GM10266 (cell line): ENCODE measurements at regions not wholly inside any gene's neighbourhood (a gene's known extent, or its start where the extent isn't known, plus 50 kb on each side); places are given as distances from the start of the nearest gene placed in this dataset.

ENCODE experiments used
- DNase-seq: peaks from one replicate; pipeline ENCODE4 v3.0.0; 2012; ENCODE audit errors: extremely low spot score
- TF ChIP-seq, protein P1 (sequence below): IDR thresholded peaks from 2 replicates; pipeline ENCODE4 v1.5.1; 2012; ENCODE audit warnings: mild to moderate bottlenecking, low read depth; ENCODE audit not compliant: control insufficient read depth, insufficient read depth; ENCODE audit errors: missing control alignments

GRCh38 chr20:56924292-56925081, 295.4 kb downstream of the TFAP2C start:
- no peak for DNase-seq
- TF ChIP-seq, protein P1, sequence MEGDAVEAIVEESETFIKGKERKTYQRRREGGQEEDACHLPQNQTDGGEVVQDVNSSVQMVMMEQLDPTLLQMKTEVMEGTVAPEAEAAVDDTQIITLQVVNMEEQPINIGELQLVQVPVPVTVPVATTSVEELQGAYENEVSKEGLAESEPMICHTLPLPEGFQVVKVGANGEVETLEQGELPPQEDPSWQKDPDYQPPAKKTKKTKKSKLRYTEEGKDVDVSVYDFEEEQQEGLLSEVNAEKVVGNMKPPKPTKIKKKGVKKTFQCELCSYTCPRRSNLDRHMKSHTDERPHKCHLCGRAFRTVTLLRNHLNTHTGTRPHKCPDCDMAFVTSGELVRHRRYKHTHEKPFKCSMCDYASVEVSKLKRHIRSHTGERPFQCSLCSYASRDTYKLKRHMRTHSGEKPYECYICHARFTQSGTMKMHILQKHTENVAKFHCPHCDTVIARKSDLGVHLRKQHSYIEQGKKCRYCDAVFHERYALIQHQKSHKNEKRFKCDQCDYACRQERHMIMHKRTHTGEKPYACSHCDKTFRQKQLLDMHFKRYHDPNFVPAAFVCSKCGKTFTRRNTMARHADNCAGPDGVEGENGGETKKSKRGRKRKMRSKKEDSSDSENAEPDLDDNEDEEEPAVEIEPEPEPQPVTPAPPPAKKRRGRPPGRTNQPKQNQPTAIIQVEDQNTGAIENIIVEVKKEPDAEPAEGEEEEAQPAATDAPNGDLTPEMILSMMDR, result no peak

- DNase-seq, result no peak
- TF ChIP-seq, protein P1, result no peak
These were observed 296.1 kb downstream of the TFAP2C start for GRCh38 chr20:56925082-56925830.

DNA sequence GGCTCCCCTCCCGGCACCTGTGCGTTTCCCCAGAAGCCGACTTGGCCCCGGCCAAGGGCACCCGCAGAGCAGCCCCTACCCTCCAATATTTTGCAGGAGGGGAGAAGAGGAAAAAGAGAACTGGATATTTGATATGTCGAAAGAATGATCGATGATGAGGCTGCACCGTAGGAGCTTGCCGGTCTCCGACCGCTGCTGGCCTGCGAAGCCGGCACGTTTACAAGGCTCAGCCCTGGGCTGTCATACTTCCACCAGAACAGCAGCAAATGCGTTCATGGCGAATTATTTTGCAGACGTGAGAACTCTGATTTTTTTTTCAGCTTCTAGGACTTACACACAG, 296.7 kb downstream of the TFAP2C start:
- DNase-seq, result no peak
- TF ChIP-seq, protein P1, result no peak

- no peak for DNase-seq
- TF ChIP-seq, protein P1, result no peak
These were observed 297.4 kb downstream of the TFAP2C start for GRCh38 chr20:56926501-56926900.

DNA sequence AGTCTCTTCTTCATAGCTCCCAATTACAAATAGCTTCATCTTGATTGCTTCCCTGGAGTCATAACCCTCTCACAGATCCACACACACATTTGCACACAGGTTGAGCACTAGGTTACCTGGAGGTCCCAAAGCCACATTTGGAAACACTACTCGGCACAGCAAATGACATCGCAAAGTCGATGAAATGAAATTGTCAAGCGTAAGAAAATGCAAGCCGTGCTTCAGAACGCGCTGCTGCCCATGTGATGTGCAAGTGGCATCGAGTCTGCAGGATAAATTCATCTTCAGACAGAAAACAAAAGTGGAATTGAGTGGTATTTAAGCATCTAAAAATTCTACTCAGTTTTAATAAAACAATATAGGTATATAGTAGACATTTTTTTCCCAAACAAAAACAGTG, 298.0 kb downstream of the TFAP2C start:
- TF ChIP-seq, protein P1, result no peak
- DNase-seq, result no peak

DNA sequence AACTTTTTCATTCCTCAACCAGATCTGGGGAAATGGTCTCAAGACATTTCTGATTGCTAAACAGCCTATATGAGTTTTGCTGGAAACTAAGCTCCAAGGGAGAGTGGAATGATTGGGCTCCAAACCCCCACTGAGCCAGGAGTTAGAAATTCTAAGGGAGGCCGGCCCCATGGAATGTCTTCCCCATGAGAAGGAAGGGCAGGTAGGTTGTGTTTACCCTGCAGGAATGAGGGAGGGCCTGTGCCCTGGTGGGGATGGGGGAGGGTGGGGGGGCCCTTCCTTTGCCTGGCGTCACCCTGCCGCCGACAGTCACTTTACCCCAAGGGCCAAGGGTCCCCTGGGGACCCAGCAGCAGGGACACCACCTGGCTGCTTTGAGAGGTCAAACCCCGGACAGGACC, 298.9 kb downstream of the TFAP2C start:
- DNase-seq, result no peak
- TF ChIP-seq, protein P1, result no peak

GRCh38 chr20:56929606-56930005, 300.5 kb downstream of the TFAP2C start:
- TF ChIP-seq, protein P1, result no peak
- DNase-seq, result no peak
